Breast epithelium (tissue), 3 donors: ENCODE measurements at regions not wholly inside any gene's neighbourhood (a gene's known extent, or its start where the extent isn't known, plus 50 kb on each side); places are given as distances from the start of the nearest gene placed in this dataset.

Source experiments
- POLR2A ChIP-seq: fragments of 450-650 bp; IDR thresholded peaks from one replicate; pipeline ENCODE4 v1.6.1; 2016; ENCODE audit warnings: antibody characterized with exemption, mild to moderate bottlenecking, moderate library complexity
- TF ChIP-seq, protein P1 (sequence below), 3 donors: fragments of 450-650 bp; IDR thresholded peaks; one replicate each; pipeline ENCODE4 v1.5.1; 2016 to 2017; ENCODE audit warnings: antibody characterized with exemption in 3 of 3, mild to moderate bottlenecking in 3 of 3, moderate library complexity in 3 of 3

DNA sequence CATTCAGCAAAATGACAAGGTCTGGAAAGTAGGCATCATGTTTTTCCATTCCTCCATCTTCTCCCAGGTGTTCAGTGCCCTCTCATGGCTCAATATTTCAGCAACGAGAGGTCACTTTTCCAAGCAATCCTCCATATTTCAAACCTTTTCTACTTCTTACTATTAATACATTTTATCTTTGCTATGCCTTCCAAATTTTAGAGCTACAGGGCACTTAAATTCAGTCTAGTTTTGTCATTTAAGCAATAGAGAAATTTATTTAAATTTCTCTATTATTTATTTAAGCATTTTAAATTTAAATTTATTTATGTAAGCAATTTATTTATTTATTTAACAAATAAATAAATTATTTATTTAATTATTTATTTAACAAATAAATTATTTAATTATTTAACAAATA lies 305.1 kb upstream of the ANXA10 start:
- TF ChIP-seq, protein P1, sequence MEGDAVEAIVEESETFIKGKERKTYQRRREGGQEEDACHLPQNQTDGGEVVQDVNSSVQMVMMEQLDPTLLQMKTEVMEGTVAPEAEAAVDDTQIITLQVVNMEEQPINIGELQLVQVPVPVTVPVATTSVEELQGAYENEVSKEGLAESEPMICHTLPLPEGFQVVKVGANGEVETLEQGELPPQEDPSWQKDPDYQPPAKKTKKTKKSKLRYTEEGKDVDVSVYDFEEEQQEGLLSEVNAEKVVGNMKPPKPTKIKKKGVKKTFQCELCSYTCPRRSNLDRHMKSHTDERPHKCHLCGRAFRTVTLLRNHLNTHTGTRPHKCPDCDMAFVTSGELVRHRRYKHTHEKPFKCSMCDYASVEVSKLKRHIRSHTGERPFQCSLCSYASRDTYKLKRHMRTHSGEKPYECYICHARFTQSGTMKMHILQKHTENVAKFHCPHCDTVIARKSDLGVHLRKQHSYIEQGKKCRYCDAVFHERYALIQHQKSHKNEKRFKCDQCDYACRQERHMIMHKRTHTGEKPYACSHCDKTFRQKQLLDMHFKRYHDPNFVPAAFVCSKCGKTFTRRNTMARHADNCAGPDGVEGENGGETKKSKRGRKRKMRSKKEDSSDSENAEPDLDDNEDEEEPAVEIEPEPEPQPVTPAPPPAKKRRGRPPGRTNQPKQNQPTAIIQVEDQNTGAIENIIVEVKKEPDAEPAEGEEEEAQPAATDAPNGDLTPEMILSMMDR (IDR thresholded peaks at IDR 0.05): no peak
- TF ChIP-seq POLR2A: no peak
